ENCODE measurements at regions not wholly inside any gene's neighbourhood (a gene's known extent, or its start where the extent isn't known, plus 50 kb on each side); places are given as distances from the start of the nearest gene placed in this dataset.

GRCh38 chr11:130646881-130647280 lies 198.4 kb downstream of the ADAMTS15 start:
- peak; percentile 83 for DNase-seq (ENCODE audit: low read depth)
- no peak for TF ChIP-seq CTCF (IDR thresholded peaks at IDR 0.05; ENCODE audit: insufficient read depth, low read length)

GRCh38 chr11:130647371-130647770 lies 198.9 kb downstream of the ADAMTS15 start:
- TF ChIP-seq CTCF (IDR thresholded peaks at IDR 0.05; ENCODE audit: insufficient read depth, low read length), result no peak
- DNase-seq (ENCODE audit: low read depth), result no peak
- no peak overlapping the region for H3K4me3 ChIP-seq (ENCODE audit: low read depth, low read length)

More at GRCh38 chr11:130646881-130647280, 198.4 kb downstream of the ADAMTS15 start:
- H3K4me3 ChIP-seq (ENCODE audit: low read depth, low read length), result no peak overlapping the region

DNA sequence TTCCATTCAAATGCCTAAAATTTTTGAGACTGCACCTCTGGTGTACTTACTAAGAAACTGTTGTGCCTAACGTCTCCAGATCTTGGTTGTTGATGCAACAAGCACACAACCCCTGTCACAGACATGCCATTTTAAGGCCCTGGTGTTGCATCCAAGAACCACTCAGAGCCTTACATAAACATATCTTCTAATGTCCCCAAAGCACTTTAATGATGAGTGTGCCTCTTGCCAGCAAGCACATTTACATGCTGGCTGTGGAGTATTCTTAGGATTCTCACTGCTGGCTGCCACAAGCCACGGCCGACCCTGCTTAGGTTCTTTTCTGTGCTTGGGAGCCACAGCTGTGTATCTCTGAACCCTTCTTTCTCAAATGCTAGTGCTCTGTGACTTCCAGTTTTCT lies 201.4 kb downstream of the ADAMTS15 start:
- no peak for DNase-seq (ENCODE audit: low read depth)
- no peak for TF ChIP-seq CTCF (IDR thresholded peaks at IDR 0.05; ENCODE audit: insufficient read depth, low read length)
- no peak overlapping the region for H3K4me3 ChIP-seq (ENCODE audit: low read depth, low read length)

DNA sequence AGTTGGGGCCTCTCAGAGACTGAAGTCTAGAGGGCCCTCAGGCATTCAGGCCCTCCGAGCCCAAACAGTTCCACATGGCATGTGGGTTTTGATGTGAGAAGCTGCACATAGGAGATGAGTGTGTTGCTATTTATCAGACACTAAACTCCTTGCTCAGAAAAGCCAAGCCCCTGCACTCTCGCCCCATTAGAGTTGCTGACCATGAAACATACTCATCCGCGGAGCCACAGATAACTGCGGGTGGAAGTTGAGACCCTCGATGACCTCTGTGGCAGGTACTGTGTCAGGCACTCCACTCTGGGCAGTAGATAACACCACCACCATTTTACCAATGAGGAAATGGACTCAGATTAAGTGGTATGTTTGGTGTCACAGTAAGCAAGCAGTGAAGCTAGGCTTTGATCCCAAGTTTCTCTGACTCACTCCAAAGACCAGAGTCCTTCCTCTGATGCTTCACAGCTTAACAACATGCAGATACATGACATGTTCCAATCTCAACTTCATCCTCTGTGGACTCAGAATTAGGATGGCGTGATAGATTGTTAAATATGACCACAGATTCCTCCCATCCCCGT lies 202.1 kb downstream of the ADAMTS15 start:
- no peak for TF ChIP-seq CTCF (IDR thresholded peaks at IDR 0.05; ENCODE audit: insufficient read depth, low read length)
- no peak overlapping the region for H3K4me3 ChIP-seq (ENCODE audit: low read depth, low read length)
- DNase-seq (ENCODE audit: low read depth), result peak; percentile 54

DNA sequence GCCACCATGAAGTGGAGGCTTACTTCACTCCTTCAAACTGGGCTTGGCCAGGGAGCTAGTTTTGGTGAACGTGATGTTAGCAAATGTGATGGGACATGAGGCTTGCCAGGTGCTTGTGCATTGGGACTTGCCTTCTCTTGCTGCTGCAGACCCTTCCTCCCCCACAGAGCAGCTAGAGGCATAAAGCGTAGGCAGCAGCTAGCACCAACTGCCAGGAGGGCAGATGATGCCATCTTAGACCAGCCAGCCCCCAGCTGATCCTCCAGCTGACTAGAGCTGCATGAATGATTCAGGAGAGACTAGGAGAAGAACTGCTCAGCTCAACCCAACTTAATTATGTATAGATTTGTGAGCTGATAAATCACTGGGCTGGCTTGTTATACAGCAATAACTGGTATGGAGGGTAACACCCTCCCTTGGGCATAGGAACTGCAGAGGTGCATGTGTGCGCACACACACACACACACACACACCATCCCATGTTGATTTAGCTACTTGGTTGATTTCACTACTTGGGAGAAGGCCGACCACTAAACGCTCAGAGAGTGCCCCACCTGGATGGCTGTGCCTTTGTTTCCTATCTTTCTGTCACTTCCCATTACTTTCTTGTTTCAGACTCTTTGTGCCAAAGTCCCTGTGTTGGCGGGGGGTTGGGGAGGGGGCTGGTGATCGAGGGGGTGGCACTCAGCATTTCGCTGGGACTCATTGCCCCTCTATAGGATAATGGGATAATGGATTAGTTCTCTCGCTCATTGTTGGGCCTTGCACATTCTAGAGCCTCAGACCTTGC lies 202.8 kb downstream of the ADAMTS15 start:
- TF ChIP-seq CTCF (IDR thresholded peaks at IDR 0.05; ENCODE audit: insufficient read depth, low read length), result no peak
- no peak overlapping the region for H3K4me3 ChIP-seq (ENCODE audit: low read depth, low read length)
- no peak for DNase-seq (ENCODE audit: low read depth)

GRCh38 chr11:130652671-130653335 lies 204.4 kb downstream of the ADAMTS15 start:
- H3K4me3 ChIP-seq (ENCODE audit: low read depth, low read length), result no peak overlapping the region
- peak; percentile 99 for DNase-seq (ENCODE audit: low read depth)
- TF ChIP-seq CTCF (IDR thresholded peaks at IDR 0.05; ENCODE audit: insufficient read depth, low read length), result no peak
